Right atrium auricular region (tissue), 2 donors: ENCODE measurements at regions not wholly inside any gene's neighbourhood (a gene's known extent, or its start where the extent isn't known, plus 50 kb on each side); places are given as distances from the start of the nearest gene placed in this dataset.

Experiments
- DNase-seq: peaks from one replicate; pipeline ENCODE4 v3.0.0-alpha.2; 2019; ENCODE audit warnings: low spot score
- H3K27ac ChIP-seq, 2 donors: fragments of 200-600 bp; sonication (generic); 1 replicate in 1 of 2; 2 replicates in 1 of 2; pipeline ENCODE4 v1.5.1; 2016 to 2019
- H3K27me3 ChIP-seq, 2 donors: fragments of 200-600 bp; sonication (generic); one replicate each; pipeline versions ENCODE4 v1.5.1 to v1.6.0; 2017 to 2019
- H3K36me3 ChIP-seq: fragments of 200-600 bp; sonication (generic); one replicate; pipeline ENCODE4 v1.5.1; 2016
- H3K4me1 ChIP-seq, 2 donors: fragments of 200-600 bp; sonication (generic); one replicate each; pipeline versions ENCODE4 v1.5.1 to v1.6.0; 2017 to 2019
- H3K4me3 ChIP-seq, 2 donors: fragments of 200-600 bp; sonication (generic); 1 replicate in 1 of 2; 2 replicates in 1 of 2; pipeline ENCODE4 v1.5.1; 2017 to 2019; ENCODE audit warnings: mild to moderate bottlenecking in 1 of 2, moderate library complexity in 1 of 2
- H3K9me3 ChIP-seq, 2 donors: fragments of 200-600 bp; sonication (generic); one replicate each; pipeline ENCODE4 v1.5.1; 2019
- CTCF ChIP-seq, 2 donors: fragments of 200-600 bp; sonication (generic); IDR thresholded peaks; one replicate each; pipeline ENCODE4 v1.5.1; 2019; ENCODE audit warnings: antibody characterized with exemption in 2 of 2

DNA sequence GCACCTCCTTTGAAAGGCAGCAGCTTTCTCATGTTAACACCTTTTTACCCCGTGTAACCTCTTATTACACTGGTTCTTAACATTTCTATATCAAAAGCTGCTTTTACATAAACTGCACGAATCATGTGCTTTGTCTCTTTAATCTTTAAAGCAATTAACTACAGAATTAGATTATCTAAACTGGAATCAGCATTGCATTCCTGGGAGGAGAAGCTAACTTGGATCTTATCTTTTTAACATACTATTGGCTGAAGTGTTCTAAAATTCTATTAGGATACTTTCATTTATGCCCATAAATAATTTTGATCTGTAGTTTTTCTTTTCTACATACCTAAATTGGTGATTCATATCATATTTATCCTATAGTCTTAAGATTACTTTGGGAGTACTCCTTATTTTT is 428.4 kb upstream of the IGFBP3 start:
- Histone ChIP-seq H3K27me3 (no peaks in the 10 kb centered on the region), H3K27ac (no peak overlapping the region), H3K36me3 (no peaks in the 10 kb centered on the region), H3K4me3 (no peak overlapping the region), H3K4me1 (no peaks in the 10 kb centered on the region), H3K9me3 (no peaks in the 10 kb centered on the region)
- TF ChIP-seq CTCF (IDR thresholded peaks at IDR 0.05) = no peak
- DNase-seq = no peak

GRCh38 chr7:46344533-46344932 is 423.5 kb upstream of the IGFBP3 start:
- DNase-seq = no peak
- H3K4me3 ChIP-seq = no peak overlapping the region
- TF ChIP-seq CTCF (IDR thresholded peaks at IDR 0.05) = no peak
- no peaks in the 10 kb centered on the region for H3K36me3 ChIP-seq
- H3K4me1 ChIP-seq = no peaks in the 10 kb centered on the region
- H3K27ac ChIP-seq = no peak overlapping the region
- no peaks in the 10 kb centered on the region for H3K9me3 ChIP-seq
- no peaks in the 10 kb centered on the region for H3K27me3 ChIP-seq

DNA sequence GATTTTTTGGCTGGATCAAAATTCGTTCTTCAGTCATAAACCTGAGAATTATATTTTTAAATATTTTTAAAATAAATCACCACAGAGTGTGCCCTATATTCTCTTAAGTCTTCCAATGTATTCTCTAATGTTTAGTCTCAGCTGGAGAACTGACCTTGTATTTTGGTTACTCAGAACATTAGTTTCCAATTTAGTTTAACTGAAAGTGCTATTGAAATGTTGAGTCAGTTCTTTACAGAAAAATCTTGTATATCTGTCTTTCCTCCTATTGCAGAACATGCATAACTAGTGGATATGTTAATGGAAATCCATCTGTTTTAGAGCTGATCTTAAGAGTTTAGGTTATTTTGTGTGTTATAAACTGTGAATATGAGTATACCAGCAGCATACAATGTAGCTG is 422.7 kb upstream of the IGFBP3 start:
- H3K4me3 ChIP-seq = no peak overlapping the region
- no peaks in the 10 kb centered on the region for H3K4me1 ChIP-seq
- H3K9me3 ChIP-seq = no peaks in the 10 kb centered on the region
- H3K27me3 ChIP-seq = no peaks in the 10 kb centered on the region
- DNase-seq = no peak
- no peak for TF ChIP-seq CTCF (IDR thresholded peaks at IDR 0.05)
- H3K27ac ChIP-seq = no peak overlapping the region
- H3K36me3 ChIP-seq = no peaks in the 10 kb centered on the region

GRCh38 chr7:46322937-46323336 is 401.9 kb upstream of the IGFBP3 start:
- no peak for DNase-seq

GRCh38 chr7:46321556-46322205 is 400.6 kb upstream of the IGFBP3 start:
- no peaks in the 10 kb centered on the region for H3K9me3 ChIP-seq
- TF ChIP-seq CTCF (IDR thresholded peaks at IDR 0.05) = no peak
- no peak for DNase-seq

More at GRCh38 chr7:46322937-46323336, 401.9 kb upstream of the IGFBP3 start:
- Histone ChIP-seq H3K27me3 (no peaks in the 10 kb centered on the region), H3K36me3 (no peaks in the 10 kb centered on the region), H3K4me3 (no peak overlapping the region), H3K9me3 (no peaks in the 10 kb centered on the region), H3K4me1 (no peaks in the 10 kb centered on the region), H3K27ac (no peak overlapping the region)
- TF ChIP-seq CTCF (IDR thresholded peaks at IDR 0.05) = no peak

DNA sequence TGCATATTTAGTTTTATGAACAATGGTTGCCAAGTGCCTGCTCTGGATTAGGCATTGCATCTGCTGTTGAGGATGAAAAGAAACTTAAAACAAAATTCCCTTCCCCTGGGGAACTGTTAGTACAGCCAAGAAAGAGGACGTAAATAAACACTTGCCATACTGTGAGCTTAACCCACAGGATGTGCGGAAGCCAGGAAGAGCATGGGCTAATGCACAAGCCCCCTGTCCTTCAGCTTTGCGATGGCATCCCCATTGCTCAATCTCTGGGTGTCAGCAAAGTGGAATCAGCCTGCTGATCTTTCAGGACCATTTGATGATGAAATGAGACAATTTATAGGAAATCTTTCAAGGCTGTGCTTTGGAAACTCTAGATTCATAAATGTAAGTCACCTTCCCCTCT is 399.9 kb upstream of the IGFBP3 start:
- no peaks in the 10 kb centered on the region for H3K27me3 ChIP-seq
- no peak overlapping the region for H3K4me3 ChIP-seq
- H3K36me3 ChIP-seq = no peaks in the 10 kb centered on the region
- no peaks in the 10 kb centered on the region for H3K9me3 ChIP-seq
- no peak overlapping the region for H3K27ac ChIP-seq
- TF ChIP-seq CTCF (IDR thresholded peaks at IDR 0.05) = no peak
- no peak for DNase-seq
- no peaks in the 10 kb centered on the region for H3K4me1 ChIP-seq

More at GRCh38 chr7:46321556-46322205, 400.6 kb upstream of the IGFBP3 start:
- Histone ChIP-seq H3K27ac (no peak overlapping the region), H3K4me3 (no peak overlapping the region), H3K4me1 (no peaks in the 10 kb centered on the region), H3K36me3 (no peaks in the 10 kb centered on the region), H3K27me3 (no peaks in the 10 kb centered on the region)
